B cell (primary cell): ENCODE measurements at regions not wholly inside any gene's neighbourhood (a gene's known extent, or its start where the extent isn't known, plus 50 kb on each side); places are given as distances from the start of the nearest gene placed in this dataset.

ENCODE experiments used
- ATAC-seq: fragments of 200-7000 bp; cut with Tn5 transposase; one replicate; pipeline ENCODE4 v1.10.0; 2021; ENCODE audit warnings: low read depth, mild to moderate bottlenecking, moderate number of reproducible peaks, moderate library complexity
- CTCF ChIA-PET: fragments of 350-600 bp; sonication (Branson Sonifier 250); formaldehyde crosslinking; loops from one replicate; lab custom pipeline; 2021; ENCODE audit warnings: antibody characterized with exemption, inconsistent platforms; lab: Charles Lee
- POLR2A ChIA-PET: fragments of 350-600 bp; sonication (Branson Sonifier 250); formaldehyde crosslinking; loops from one replicate; lab custom pipeline; 2021; ENCODE audit warnings: antibody characterized with exemption; lab: Charles Lee
- DNase-seq: peaks from one replicate; pipeline ENCODE4 v3.0.0; 2013
- H2AFZ ChIP-seq: 2 replicates; pipeline ENCODE4 v1.6.1; 2012; ENCODE audit warnings: mild to moderate bottlenecking, low read depth, low read length; ENCODE audit not compliant: insufficient read depth, poor library complexity, severe bottlenecking
- H3K27ac ChIP-seq, 2 donors: 1 replicate in 1 of 2; 2 replicates in 1 of 2; pipeline ENCODE4 v1.5.1; 2012 to 2013; ENCODE audit warnings: low read length in 2 of 2, mild to moderate bottlenecking in 2 of 2, moderate library complexity in 1 of 2
- H3K27me3 ChIP-seq, 4 experiments: fragments of 200-600 bp in 1 of 4; sonication (generic) in 1 of 4; replicated peaks in 1 of 4; 1 replicate in 2 of 4; 2 replicates in 2 of 4; pipeline versions ENCODE4 v1.6.1 to v1.7.0; 2013 to 2016; ENCODE audit warnings: low read length in 3 of 4, mild to moderate bottlenecking in 2 of 4, mixed read lengths in 1 of 4, moderate library complexity in 1 of 4; ENCODE audit not compliant: insufficient read depth in 4 of 4, control insufficient read depth in 3 of 4; ENCODE audit errors: control extremely low read depth in 1 of 4
- H3K36me3 ChIP-seq, 2 experiments: replicated peaks in 1 of 2; 1 replicate in 1 of 2; 2 replicates in 1 of 2; pipeline versions ENCODE4 v1.6.1 to v1.7.1; 2013; ENCODE audit warnings: low read length in 1 of 2; ENCODE audit not compliant: insufficient read depth in 2 of 2, control insufficient read depth in 1 of 2; ENCODE audit errors: control extremely low read depth in 1 of 2, extremely low read depth in 1 of 2
- H3K4me1 ChIP-seq, 2 donors: fragments of 200-600 bp in 1 of 2; sonication (generic) in 1 of 2; 1 replicate in 1 of 2; 2 replicates in 1 of 2; pipeline versions ENCODE4 v1.5.1 to v1.6.1; 2013 to 2017; ENCODE audit warnings: low read length in 2 of 2; ENCODE audit not compliant: control insufficient read depth in 2 of 2, insufficient read depth in 2 of 2
- H3K4me2 ChIP-seq: replicated peaks from 2 replicates; pipeline ENCODE3; 2012; ENCODE audit warnings: mild to moderate bottlenecking, low read depth, low read length; ENCODE audit not compliant: poor library complexity, severe bottlenecking
- H3K4me3 ChIP-seq, 5 experiments: fragments of 200-600 bp in 1 of 5; sonication (generic) in 1 of 5; 1 replicate in 3 of 5; 2 replicates in 2 of 5; pipeline versions ENCODE4 v1.5.1 to v1.7.0; 2011 to 2016; ENCODE audit warnings: low read length in 4 of 5, mild to moderate bottlenecking in 4 of 5, low read depth in 2 of 5, control low read depth in 1 of 5, moderate library complexity in 1 of 5; ENCODE audit not compliant: insufficient read depth in 1 of 5; ENCODE audit errors: control extremely low read depth in 1 of 5, extremely low read depth in 1 of 5
- H3K79me2 ChIP-seq: fragments of 200-600 bp; sonication (generic); one replicate; pipeline ENCODE4 v1.6.0; 2016; ENCODE audit warnings: low read length; ENCODE audit not compliant: control insufficient read depth, insufficient read depth
- H3K9ac ChIP-seq: fragments of 200-600 bp; sonication (generic); 2 replicates; pipeline ENCODE4 v1.6.1; 2017; ENCODE audit warnings: mild to moderate bottlenecking, low read length, moderate library complexity
- H3K9me3 ChIP-seq, 3 donors: one replicate each; pipeline versions ENCODE4 v1.6.1 to v1.7.1; 2013; ENCODE audit warnings: low read length in 2 of 3; ENCODE audit not compliant: control insufficient read depth in 2 of 3, insufficient read depth in 1 of 3; ENCODE audit errors: control extremely low read depth in 1 of 3
- H4K20me1 ChIP-seq: 2 replicates; pipeline ENCODE4 v1.6.0; 2012; ENCODE audit warnings: mild to moderate bottlenecking, low read length; ENCODE audit not compliant: insufficient read depth, control insufficient read depth, poor library complexity, severe bottlenecking
- H3K27ac Mint-ChIP-seq: one replicate; pipeline ENCODE4 v1.8.0; 2021; ENCODE audit warnings: mixed read lengths
- H3K27me3 Mint-ChIP-seq: one replicate; pipeline ENCODE4 v1.8.0; 2021; ENCODE audit warnings: mixed read lengths
- H3K4me1 Mint-ChIP-seq: one replicate; pipeline ENCODE4 v1.8.0; 2021; ENCODE audit warnings: mixed read lengths
- H3K4me3 Mint-ChIP-seq: one replicate; pipeline ENCODE4 v1.8.0; 2021; ENCODE audit warnings: mixed read lengths
- H3K9me3 Mint-ChIP-seq: one replicate; pipeline ENCODE4 v1.8.0; 2022; ENCODE audit warnings: mixed read lengths; ENCODE audit not compliant: insufficient read depth
- EZH2 ChIP-seq: IDR thresholded peaks from 2 replicates; pipeline ENCODE4 v1.6.1; 2012; ENCODE audit warnings: borderline replicate concordance, low read depth, mild to moderate bottlenecking, moderate library complexity, low read length; ENCODE audit not compliant: insufficient read depth, poor library complexity, severe bottlenecking
- WGBS: methylation state at CpG from one replicate; pipeline ENCODE4 v1.1.5; 2013; ENCODE audit warnings: missing lambda C conversion rate; ENCODE audit not compliant: insufficient coverage; 5-methylcytosine and 5-hydroxymethylcytosine counted together
- intact Hi-C: fragments of 100-400 bp; cut with micrococcal nuclease; formaldehyde crosslinking; loops from one replicate; pipeline ENCODE4 v1.10.0; 2022
- TF ChIP-seq, protein P1 (sequence below): fragments of 200-600 bp; IDR thresholded peaks from one replicate; pipeline ENCODE4 v1.8.0; 2022; ENCODE audit warnings: antibody characterized with exemption, mild to moderate bottlenecking

DNA sequence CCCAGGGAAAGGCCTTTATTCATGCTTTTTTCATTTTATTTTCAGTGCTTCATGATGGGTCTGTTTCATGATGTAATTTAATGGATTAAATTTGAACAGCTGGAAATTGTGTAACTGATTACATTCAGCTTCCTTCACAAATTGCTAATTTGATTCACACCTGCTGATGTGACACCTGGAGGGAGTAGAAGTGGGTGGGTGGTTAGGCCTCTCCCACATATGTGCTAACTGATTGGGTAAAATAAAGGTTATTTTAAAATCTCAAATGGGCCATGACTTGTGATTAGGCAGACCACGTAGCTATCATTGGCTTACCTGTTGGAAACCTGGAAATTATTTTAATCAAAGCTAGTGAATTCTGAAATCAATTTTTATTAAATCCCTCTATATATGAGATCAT, 142.1 kb downstream of the GXYLT1 start:
- peaks cover 15% of the 10 kb centered on the region for H3K27me3 Mint-ChIP-seq
- Histone ChIP-seq H3K4me3 (no peak overlapping the region), H3K27ac (no peak overlapping the region), H3K27me3 (no peaks in the 10 kb centered on the region), H2AFZ (no peak overlapping the region), H3K4me1 (no peaks in the 10 kb centered on the region), H3K36me3 (no peaks in the 10 kb centered on the region), H3K9me3 (no peaks in the 10 kb centered on the region), H3K9ac (no peak overlapping the region), H4K20me1 (no peaks in the 10 kb centered on the region), H3K4me2 (no peak overlapping the region), H3K79me2 (no peaks in the 10 kb centered on the region)
- H3K27ac Mint-ChIP-seq: no peak overlapping the region
- no peak for DNase-seq
- ChIA-PET CTCF (interaction anchor here (2.1 kb wide), 1 partner anchor 22 kb away, joined by 9 read pairs; no protein-coding TSS in a partner anchor), POLR2A (no interaction called here)
- intact Hi-C loops: no loop called here
- WGBS: no CpG with 5 or more reads among the region's 1 CpG
- H3K9me3 Mint-ChIP-seq: no peaks in the 10 kb centered on the region
- H3K4me3 Mint-ChIP-seq: no peak overlapping the region
- no peaks in the 10 kb centered on the region for H3K4me1 Mint-ChIP-seq
- no peak for TF ChIP-seq EZH2
- TF ChIP-seq, protein P1, sequence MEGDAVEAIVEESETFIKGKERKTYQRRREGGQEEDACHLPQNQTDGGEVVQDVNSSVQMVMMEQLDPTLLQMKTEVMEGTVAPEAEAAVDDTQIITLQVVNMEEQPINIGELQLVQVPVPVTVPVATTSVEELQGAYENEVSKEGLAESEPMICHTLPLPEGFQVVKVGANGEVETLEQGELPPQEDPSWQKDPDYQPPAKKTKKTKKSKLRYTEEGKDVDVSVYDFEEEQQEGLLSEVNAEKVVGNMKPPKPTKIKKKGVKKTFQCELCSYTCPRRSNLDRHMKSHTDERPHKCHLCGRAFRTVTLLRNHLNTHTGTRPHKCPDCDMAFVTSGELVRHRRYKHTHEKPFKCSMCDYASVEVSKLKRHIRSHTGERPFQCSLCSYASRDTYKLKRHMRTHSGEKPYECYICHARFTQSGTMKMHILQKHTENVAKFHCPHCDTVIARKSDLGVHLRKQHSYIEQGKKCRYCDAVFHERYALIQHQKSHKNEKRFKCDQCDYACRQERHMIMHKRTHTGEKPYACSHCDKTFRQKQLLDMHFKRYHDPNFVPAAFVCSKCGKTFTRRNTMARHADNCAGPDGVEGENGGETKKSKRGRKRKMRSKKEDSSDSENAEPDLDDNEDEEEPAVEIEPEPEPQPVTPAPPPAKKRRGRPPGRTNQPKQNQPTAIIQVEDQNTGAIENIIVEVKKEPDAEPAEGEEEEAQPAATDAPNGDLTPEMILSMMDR: no peak
- no peak for ATAC-seq

DNA sequence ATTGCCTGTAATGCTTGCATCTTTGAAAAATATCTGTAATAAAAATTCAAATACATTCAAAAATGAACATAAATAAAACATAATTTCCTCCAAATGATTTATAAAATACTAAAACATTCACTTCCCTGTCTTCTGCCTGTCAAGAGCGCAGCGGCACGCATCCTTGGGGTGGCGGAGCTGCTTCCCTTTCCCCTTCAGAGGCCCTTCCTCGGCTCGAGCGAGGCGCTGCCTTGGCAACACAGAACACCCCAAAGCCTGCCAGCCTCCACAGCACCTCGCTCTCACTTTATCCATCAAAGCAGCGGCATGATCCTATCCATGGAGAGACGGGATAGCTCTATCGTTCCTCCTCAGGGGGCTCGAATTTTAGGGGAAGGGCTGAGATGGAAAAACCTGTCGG, 146.2 kb downstream of the GXYLT1 start:
- ChIA-PET POLR2A (no interaction called here), CTCF (no interaction called here)
- Mint-ChIP-seq H3K4me3 (no peak overlapping the region), H3K4me1 (no peaks in the 10 kb centered on the region), H3K27me3 (peaks cover 17% of the 10 kb centered on the region), H3K27ac (no peak overlapping the region), H3K9me3 (no peaks in the 10 kb centered on the region)
- no peak overlapping the region for H3K9ac ChIP-seq
- H3K36me3 ChIP-seq: no peaks in the 10 kb centered on the region
- no peak for ATAC-seq
- no peak overlapping the region for H2AFZ ChIP-seq
- no peaks in the 10 kb centered on the region for H3K9me3 ChIP-seq
- no peaks in the 10 kb centered on the region for H3K27me3 ChIP-seq
- H3K4me2 ChIP-seq: no peak overlapping the region
- H4K20me1 ChIP-seq: no peaks in the 10 kb centered on the region
- no peak overlapping the region for H3K4me3 ChIP-seq
- no peak overlapping the region for H3K27ac ChIP-seq
- TF ChIP-seq EZH2: no peak
- TF ChIP-seq, protein P1: no peak
- 47% methylated on average over 6 of the region's 14 CpGs for WGBS
- intact Hi-C loops: no loop called here
- H3K4me1 ChIP-seq: no peaks in the 10 kb centered on the region
- no peaks in the 10 kb centered on the region for H3K79me2 ChIP-seq
- DNase-seq: no peak
